ENCODE measurements at regions not wholly inside any gene's neighbourhood (a gene's known extent, or its start where the extent isn't known, plus 50 kb on each side); places are given as distances from the start of the nearest gene placed in this dataset.

DNA sequence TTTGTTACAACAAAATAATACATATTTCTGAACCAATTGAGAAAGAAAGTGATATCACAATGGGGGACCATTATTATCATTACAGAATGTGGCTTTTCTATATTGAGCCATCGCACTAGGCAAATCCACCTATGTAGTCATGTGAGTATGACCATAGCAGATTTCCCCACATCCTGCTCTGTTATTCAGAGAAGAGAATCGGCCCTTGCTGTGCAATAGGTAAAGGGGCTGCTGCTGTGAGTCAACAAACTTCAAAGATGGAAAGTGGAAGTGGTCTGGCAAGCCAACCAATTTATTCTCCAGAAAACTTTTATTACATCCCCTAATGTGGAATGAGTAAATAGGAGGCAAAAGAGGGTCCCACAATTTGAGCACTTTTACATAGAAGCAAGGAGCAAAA is 573.4 kb downstream of the ETV1 start:
- no peak for DNase-seq (ENCODE audit: low read depth in 2 of 2)

DNA sequence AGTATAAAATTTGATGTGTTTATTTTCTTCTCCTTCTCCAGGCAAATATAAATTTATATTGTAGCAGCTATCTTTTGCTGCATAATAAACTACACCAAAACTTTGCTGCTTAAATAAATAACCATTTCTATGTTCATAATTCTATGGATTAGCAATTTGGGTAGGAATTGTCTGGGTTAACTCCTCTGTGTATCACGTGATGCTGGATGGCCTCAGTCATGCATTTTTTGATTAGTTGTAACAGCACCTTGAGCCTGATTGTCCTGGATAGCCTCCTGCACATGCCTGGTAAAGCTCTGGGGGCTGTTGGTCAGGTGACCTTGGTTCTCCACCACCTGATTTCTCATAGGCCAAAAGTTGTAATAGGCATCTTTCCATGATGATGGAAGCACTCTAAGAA is 572.9 kb downstream of the ETV1 start:
- DNase-seq (ENCODE audit: low read depth in 2 of 2) = no peak

DNA sequence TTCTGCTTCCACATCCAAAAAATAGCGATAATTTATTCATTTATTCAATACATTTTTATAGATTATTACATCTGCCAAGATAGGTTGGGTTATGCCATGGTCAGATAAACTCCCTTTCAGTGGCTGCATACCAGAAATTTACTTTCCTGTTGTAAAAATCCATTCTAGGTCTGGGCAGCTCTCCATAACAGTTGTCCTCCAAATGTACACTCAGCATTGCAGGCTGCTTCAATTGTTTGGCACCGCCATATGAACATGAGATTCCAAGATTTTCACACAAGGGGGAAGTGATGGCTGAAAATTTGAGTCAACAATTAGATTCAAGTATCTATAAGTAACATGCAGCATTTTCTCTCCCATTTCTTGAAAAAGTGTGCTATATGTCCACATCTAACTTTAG is 568.7 kb downstream of the ETV1 start:
- no peak for DNase-seq (ENCODE audit: low read depth in 2 of 2)

DNA sequence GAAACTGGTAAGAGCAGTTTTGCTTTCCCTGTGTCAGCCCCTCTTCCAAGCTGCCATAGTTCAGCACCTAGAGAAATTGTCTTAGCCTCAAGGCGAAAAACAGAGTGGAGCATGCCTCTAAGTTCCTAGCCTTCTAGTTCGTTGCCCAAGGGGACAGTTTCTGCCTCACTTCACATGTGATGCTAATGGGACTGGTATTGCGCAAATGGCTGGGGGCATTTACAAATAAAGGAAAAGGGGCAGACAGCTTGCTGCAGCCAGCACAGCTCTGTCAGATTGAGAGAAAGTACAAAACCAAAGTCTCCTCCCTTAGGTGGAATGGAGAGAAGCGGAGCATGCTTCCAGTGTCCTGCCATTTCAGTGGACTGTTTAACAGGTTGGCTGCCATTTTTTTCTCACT is 567.7 kb downstream of the ETV1 start:
- DNase-seq (ENCODE audit: low read depth in 2 of 2) = no peak

DNA sequence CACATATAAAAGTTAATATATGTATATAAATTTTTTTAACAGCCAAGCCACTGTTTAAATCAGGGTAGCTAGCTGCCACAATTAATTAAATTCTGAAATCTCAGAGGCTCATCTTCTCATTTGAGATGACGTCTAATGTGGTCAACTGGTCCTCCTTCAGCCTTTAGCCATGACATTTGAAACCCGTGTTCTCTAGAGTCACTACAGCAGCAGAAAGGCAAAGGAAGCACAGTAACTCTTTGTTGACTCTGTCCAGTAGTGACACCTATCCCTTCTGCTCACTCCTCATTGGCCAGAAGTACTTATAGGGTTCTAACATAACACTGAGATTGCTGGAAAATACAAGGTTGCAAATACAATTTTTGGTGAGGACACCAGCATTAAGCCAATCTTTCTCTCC is 555.5 kb downstream of the ETV1 start:
- no peak for DNase-seq (ENCODE audit: low read depth in 2 of 2)

DNA sequence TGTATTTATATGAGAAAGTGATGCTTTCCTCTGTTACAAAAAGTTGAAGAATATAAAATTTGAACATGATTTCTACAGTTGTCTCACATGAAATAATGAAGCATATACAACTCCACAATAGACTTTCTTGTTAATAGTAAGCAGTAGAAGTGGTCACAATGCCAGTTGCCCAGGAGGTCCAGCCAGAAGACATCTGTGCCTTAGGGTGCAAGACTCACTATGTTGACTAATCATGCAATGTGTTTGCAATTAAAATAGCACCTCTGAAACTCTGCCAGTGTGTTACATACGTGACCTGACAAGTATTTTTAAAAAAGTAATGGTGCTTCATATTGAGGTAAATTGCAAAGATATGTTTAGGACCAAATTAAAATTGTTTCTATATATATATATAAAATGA is 547.2 kb downstream of the ETV1 start:
- DNase-seq (ENCODE audit: low read depth in 2 of 2) = no peak

DNA sequence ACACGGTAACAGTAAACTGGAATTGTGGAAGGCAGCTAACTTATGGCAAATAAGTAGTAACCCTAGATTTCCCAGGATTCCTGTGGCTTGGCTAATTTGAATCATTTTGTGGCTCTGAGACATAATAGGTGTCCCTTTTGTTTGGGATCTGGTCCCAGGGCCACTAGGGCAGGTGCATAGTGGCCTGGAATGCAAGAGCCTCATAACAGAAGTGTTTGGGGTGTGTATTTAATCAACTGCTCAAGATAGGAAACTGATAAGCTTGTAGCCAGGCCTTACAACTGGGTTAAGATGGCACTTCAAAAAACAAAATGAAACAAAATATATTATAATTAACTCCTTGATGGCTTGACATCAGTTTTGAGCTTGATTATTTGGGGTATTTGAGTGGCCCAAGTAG is 541.8 kb downstream of the ETV1 start:
- DNase-seq (ENCODE audit: low read depth in 2 of 2) = no peak

DNA sequence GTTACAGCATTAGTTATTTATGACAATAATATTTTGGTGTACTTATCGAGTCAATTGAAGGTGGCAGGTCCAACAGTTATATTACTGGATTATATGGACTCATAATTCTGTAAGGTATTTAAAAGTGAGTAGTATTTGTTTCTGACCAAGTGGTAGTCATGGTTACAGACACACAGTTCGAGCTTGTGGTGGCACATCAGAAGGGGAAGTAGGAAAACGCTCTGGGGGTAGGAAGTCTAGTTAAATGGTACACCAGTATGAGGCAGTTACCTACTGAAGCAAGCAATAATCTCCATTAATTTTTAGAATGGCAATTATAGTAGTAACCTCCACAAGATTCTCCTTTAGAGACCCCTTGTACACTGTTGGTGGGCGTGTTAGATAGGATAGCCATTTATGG is 541.2 kb downstream of the ETV1 start:
- DNase-seq (ENCODE audit: low read depth in 2 of 2) = no peak

DNA sequence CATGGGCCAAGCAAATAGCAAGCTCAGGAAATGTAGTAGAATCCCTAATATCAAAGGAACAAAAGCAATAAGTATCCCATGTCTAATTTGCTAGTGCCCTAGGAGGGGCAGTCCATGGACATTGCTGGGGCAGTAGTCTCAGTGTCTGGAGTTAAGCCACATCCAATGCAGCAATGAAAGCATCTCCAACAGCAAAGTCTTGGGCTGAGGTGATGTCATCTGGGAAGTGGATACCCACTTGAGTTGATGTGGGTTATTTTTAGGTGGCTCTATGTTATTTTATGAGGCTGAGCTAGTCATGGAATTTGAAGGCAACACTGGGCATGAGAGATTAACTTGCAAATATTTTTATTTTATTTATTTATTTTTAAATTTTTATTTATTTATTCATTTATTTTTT is 540.0 kb downstream of the ETV1 start:
- no peak for DNase-seq (ENCODE audit: low read depth in 2 of 2)

DNA sequence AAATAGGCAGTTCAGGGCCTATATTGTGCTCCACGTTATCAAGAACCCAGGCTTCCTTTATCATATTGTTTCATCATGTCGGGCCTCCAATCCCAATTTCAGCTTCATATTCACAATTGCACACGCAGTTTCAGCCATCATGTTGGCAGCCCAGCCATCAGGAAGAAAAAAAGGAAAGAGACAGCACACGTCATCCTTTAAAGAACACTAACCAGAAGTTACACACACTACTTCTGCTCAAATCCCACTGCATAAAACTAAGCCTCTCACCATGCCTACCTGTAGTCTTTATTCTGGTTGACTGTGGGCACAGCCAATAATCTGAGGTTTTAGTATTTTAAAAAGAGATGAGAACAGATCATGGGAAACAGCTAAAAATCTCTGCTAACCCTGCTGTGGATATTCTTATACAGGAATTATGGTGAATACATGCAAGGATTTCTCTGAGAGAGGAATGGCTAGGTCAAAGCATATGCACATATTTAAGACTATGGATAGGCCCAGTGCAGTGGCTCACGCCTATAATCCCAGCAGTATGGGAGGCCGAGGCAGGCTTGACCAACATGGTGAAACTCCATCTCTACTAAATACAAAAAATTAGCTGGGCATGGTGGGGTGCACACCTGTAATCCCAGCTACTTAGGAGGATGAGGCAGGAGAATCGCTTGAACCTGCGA is 534.4 kb downstream of the ETV1 start:
- no peak for DNase-seq (ENCODE audit: low read depth in 2 of 2)

DNA sequence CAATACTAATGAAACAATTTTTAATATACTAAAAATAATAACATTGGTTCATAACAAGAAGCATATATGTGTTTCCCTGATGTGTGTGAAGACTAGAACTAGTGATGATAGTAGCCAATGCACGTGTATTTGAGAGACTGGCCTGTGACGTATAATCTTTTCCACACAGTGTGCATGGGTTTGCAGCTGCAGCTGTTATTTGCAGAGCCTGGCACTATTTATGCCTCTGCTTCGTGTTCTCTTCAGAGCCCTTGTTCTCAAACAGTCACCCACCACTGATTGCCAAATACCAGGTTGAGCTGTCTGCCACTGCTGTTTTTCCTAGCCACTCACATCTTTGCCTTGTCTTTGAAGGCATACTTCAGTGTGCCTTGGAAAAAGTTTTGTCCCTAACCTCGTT is 531.7 kb downstream of the ETV1 start:
- no peak for DNase-seq (ENCODE audit: low read depth in 2 of 2)

DNA sequence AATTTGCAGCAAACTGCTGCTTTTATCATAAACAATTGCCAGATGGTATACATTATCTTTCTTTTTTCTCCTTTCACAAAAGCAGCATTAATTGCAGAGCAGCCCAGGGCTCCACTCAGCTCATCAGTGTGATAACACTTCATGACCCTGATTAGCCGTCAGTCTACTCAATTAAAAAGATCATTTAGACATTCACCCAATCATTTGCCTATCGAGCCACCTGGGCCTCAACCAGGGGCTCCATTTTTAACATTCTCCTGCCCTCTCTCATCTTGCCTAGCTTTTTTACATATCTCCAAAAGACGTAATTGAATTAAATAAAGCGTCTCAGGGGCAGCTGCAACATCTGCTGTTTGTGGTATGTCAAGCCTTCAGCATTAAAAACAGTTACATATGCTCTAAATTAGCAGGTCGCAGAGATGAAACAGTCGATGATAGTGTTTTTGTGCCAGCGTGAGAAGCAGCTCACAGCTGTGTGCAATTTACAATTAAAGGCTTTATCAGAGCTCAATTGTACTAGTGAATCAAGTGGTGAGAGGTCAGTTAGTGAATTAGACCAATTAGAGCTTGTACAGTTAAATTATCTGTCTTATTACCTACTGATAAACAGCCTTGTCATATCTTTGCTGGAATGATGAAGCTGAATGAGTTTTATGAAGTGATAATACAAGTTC is 522.5 kb downstream of the ETV1 start:
- no peak for DNase-seq (ENCODE audit: low read depth in 2 of 2)

DNA sequence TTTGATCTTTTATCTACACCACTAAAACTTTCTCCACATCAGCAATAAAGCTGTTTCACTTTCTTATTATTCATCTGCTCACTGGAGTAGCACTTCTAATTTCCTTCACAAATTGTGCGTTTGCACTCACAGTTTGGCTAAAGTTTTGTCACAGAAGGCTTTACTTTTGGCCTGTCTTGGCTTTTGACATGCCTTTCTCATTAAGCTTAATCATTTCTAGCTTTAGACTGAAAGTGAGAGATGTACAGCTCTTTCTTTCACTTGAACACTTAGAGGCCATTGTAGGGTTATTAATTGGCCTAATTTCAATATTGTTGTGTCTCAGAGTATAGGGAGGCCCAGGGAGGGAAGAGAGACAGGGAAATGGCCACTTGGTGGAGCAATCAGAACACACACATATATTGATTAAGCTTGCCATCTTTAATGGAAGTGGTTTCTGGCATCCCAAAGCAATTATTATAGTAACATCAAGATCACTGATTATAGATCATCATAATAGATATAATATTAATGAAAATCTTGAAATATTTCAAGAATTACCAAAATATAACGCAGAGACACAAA is 512.5 kb downstream of the ETV1 start:
- peak in 1 of 2 donors; percentile 0 for DNase-seq (ENCODE audit: low read depth in 2 of 2)

DNA sequence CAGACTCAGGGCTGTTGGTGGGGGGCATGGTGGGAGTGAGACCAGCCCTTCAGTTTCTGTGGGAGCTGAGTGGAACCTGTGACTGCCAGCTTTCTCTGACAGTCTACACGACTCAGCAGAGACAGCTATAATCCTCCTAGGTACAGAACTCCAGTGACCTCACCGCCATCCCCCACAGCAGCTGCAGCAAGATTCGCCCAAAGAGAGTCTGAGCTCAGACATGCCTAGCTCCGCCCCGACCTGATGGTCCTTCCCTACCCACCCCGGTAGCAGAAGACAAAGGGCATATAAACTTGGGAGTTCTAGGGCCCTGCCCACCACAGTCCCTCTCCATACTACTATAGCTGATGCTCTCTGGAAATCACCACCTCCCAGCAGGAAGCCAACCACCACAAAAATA is 500.1 kb downstream of the ETV1 start:
- no peak for DNase-seq (ENCODE audit: low read depth in 2 of 2)

DNA sequence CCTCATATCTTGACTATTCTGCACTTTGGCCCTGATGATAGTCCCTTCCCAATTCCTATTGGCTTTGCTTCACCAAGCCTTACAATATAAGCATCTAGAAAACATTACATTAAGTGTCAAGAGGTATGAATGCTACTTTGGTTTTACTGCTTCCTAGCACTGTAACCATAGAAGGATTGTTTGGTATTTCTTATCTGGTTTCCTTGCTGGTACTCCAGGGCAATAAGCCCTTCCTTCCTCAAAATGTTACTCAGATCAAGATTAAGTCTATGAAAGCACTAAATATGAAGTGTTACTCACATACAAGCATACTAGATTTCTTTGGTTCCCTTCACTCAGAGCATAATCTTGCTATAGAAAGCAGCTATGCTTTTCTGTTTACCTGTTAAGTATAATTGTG is 492.5 kb downstream of the ETV1 start:
- no peak for DNase-seq (ENCODE audit: low read depth in 2 of 2)

DNA sequence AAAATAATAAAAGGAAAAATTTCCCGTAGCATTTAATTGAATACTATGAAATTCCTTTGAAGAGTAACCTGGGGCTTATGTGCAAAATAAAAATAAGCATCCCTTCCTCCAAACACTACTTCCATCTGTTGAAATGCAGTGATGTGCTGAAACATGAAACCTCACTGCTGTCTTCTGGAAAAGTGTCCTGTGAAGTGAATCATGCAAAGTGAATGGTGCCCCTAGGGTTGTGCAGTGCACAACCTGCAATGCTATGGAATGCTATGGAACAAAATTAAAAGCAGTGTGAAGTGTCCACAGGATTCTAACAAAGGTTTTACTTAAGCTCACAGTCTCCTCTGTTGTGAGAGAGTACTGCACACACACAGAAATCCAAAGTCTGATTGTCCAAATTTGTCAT is 480.9 kb downstream of the ETV1 start:
- no peak for DNase-seq (ENCODE audit: low read depth in 2 of 2)

DNA sequence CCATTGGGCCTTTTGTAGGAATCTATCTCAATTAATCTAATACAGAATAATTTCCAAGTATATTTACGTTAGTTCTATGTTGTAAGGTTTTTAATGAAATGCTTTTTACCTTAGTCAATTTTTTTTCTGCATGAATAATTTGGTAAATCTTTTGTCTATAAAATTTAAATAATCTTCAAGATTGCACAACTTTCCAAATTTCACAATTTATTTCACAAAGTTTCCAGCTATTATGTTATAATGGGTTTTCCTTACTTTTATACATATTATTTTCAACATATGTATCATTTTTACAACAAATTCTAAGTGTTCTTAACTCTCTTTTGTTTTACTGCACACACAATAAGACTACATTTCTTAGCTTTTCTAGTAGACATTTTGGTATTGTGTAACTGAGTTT is 470.7 kb downstream of the ETV1 start:
- no peak for DNase-seq (ENCODE audit: low read depth in 2 of 2)

DNA sequence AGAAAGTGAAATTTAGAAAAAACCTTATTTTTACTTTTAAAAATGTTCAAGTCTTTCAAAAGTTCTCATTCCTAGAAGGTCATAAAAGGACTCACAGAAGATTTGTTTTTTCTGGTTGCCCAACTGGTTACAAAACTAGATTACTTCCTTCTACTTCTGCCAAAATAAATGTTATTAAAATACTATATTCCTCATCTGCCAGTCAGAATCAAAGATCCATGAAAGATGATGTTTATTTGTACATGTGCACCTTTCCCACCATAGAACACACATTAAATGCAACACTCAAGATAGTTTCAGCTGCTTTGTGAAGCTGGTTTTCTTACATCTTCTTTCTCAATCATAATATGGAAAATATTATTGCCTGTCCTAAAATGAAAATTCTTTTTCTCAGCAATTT is 465.4 kb downstream of the ETV1 start:
- peak in 1 of 2 donors; percentile 11 for DNase-seq (ENCODE audit: low read depth in 2 of 2)

DNA sequence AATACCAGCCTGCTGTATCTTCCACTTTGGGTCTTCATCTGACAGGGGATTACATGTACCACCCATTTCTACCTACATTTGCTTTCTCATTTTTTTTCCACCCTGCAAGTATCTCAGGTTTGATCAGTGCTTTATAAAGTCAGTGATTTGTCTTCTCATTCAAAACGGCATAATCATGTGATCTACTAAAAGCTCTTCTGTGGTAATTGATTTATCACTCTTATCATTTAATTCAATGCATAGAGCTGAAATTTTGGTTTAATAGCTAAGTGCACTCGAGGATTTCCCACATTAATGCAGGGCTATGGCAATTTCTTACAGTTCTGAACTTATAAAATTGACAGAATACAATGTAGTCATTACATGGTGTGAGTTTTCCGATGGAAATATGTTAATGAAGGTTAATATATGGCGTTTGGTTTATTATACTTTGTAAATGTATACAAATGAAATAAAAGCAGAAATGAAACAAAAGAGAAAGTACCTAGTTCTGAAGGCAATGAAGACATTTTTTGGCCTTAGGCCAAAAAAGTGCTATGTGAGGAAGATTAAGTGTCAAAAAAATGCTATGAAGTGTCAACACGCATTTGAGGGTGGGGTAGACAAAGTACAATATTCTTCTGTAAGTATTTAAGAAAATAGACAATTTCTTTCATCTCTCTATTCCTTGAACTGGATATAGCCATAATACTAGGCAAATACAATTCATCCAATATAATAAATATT is 457.3 kb downstream of the ETV1 start:
- peak; percentile 3 to 5 for DNase-seq (ENCODE audit: low read depth in 2 of 2)

DNA sequence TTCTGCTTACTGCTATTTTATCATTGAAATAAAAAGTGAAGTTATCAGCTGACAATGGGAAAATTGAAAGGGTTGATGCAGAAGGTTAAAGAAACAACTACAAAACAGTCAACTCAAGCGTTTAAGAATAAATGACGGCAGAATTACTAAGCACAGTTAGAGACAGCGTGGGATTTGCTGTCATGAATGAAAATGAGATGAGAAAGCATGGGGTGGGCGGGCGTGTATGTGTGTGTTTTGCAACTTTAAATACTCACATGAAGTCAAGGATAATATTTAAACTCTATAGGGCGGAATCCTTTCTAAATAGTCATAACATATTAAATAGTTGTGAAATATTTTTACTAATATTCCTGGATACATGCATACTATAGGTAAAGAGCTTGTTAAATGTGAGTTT is 450.8 kb downstream of the ETV1 start:
- DNase-seq (ENCODE audit: low read depth in 2 of 2) = no peak

DNA sequence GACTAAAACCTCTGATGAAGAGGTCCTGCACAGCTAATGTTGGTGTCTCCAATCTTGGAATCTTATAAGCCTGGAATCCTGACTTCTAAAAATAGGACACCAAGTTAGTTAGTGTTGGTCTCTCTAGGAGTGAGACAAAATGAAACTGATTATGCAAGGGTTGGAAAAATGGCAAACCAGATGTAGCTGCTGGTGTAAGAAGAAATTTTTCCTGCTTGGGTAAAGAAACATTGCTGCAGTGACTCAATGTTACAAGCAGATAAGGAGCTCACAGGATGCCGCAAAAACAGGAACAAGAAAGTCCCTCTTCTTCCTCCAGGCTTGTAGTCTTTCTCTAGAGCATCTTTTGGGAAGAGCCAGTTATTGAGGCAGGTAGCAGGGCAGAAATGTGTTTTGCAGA is 449.0 kb downstream of the ETV1 start:
- no peak for DNase-seq (ENCODE audit: low read depth in 2 of 2)

DNA sequence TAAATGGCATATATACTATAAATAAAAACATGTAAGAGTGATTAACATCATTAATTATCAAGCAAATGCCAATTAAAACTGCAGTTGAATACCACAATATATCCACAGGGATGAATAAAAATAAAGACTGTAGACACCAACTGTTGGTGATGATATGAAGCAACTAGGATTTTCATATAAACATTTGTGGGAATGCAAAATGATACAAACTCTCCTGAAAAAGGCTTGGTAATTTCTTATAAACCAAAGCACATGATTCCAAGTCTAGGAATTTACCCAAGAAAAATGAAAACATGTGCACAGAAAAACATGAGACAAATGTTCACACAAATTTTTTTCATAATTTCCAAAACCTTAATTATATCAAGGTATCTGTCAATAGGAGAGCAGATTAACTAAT is 448.1 kb downstream of the ETV1 start:
- DNase-seq (ENCODE audit: low read depth in 2 of 2) = no peak

DNA sequence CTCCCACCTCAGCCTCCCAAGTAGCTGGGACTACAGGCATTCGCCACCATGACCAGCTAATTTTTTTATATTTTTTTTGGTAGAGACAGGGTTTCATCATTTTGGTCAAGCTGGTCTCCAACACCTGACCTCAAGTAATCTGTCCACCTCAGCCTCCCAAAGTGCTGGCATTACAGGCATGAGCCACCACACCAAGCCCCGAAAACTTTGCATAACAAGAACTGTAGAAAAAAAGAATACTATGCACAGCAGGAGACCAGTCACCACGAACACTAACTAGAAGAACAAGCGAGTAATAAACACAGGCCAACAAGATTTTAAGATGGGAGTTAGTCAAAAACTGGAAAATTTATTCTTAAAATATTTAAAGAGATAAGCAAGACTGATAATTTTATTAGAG is 447.0 kb downstream of the ETV1 start:
- no peak for DNase-seq (ENCODE audit: low read depth in 2 of 2)

All from lung microvascular endothelial cell (primary cell).